ENCODE measurements at regions not wholly inside any gene's neighbourhood (a gene's known extent, or its start where the extent isn't known, plus 50 kb on each side); places are given as distances from the start of the nearest gene placed in this dataset.

DNA sequence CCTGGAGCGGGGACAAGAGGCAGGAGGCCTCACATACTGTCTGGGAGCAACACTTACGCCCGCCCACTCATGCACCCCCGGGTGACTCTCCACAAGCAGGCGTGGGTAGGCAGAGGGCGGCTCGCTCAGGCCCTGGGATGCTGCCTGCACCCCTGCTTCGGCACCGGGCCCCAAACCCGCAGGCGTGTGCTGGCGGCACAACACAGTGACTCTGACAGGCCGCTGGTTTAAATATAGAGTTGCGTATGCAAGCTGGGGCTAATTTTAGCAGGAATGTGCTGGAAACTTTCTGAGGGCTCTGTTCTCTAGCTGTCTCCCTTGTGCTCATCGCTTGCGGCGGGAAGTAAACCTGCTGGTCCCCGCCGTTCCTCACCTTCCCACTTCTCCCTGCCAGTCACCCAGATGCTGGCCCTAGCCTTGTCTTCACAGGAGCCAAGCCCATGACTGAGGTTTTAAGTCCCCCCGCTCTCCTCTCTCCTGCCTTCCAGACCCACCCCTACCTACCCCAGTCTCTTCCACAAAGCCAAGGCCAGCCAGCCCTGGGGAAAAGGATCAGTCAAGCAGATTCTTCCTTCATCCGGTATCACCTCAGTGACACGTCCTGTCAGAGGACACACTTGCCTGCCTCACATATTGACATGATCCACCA lies 94.5 kb upstream of the FOXP4 start:
- no peaks in the 10 kb centered on the region for H4K20me1 ChIP-seq (ENCODE audit: insufficient read depth, low read length)
- H3K4me1 ChIP-seq (ENCODE audit: insufficient read depth, low read length), result peaks cover 4% of the 10 kb centered on the region
- DNase-seq (ENCODE audit: insufficient read length, low spot score, missing footprints), result peak; percentile 83
- no peak overlapping the region for H3K4me3 ChIP-seq (ENCODE audit: insufficient read depth, low read length)
- H3K4me2 ChIP-seq (ENCODE audit: insufficient read depth, low read length), result peak overlapping the region; percentile 43
- H3K27me3 ChIP-seq (ENCODE audit: insufficient read depth, low read length), result peaks cover 30% of the 10 kb centered on the region
- H3K27ac ChIP-seq (ENCODE audit: low read depth, low read length), result no peak overlapping the region
- TF ChIP-seq, protein P1, sequence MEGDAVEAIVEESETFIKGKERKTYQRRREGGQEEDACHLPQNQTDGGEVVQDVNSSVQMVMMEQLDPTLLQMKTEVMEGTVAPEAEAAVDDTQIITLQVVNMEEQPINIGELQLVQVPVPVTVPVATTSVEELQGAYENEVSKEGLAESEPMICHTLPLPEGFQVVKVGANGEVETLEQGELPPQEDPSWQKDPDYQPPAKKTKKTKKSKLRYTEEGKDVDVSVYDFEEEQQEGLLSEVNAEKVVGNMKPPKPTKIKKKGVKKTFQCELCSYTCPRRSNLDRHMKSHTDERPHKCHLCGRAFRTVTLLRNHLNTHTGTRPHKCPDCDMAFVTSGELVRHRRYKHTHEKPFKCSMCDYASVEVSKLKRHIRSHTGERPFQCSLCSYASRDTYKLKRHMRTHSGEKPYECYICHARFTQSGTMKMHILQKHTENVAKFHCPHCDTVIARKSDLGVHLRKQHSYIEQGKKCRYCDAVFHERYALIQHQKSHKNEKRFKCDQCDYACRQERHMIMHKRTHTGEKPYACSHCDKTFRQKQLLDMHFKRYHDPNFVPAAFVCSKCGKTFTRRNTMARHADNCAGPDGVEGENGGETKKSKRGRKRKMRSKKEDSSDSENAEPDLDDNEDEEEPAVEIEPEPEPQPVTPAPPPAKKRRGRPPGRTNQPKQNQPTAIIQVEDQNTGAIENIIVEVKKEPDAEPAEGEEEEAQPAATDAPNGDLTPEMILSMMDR (IDR thresholded peaks at IDR 0.05; ENCODE audit: extremely low read depth, low read depth, low read length), result no peak
- no peaks in the 10 kb centered on the region for H3K36me3 ChIP-seq (ENCODE audit: insufficient read depth, low read length)
- H3K9me3 ChIP-seq (ENCODE audit: low read depth, low read length), result no peaks in the 10 kb centered on the region
- peak overlapping the region; percentile 25 for H2AFZ ChIP-seq (ENCODE audit: low read length)
- H3K79me2 ChIP-seq (ENCODE audit: insufficient read depth, low read length), result no peaks in the 10 kb centered on the region

DNA sequence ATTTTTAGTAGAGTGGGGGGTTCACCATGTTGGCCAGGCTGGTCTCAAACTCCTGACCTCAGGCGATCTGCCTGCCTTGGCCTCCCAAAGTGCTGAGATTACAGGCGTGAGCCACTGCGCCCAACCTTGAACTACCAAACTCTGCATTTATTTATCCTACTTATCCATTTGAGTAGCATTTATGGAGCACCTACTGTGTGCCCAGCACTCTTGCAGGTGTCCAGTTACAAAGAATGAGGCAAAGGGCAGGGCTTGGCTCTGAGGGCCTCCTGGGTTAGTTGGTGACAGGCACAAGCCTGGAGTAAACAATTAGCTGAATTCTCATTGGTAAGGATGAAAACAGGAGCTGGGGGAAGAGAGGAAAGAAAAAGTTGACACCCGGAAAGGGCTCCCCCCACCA lies 93.4 kb upstream of the FOXP4 start:
- DNase-seq (ENCODE audit: insufficient read length, low spot score, missing footprints), result peak; percentile 13
- Histone ChIP-seq H3K4me2 (ENCODE audit: insufficient read depth, low read length) (no peak overlapping the region), H3K79me2 (ENCODE audit: insufficient read depth, low read length) (no peaks in the 10 kb centered on the region), H2AFZ (ENCODE audit: low read length) (no peak overlapping the region), H3K27me3 (ENCODE audit: insufficient read depth, low read length) (peaks cover 32% of the 10 kb centered on the region), H4K20me1 (ENCODE audit: insufficient read depth, low read length) (no peaks in the 10 kb centered on the region), H3K36me3 (ENCODE audit: insufficient read depth, low read length) (no peaks in the 10 kb centered on the region), H3K4me3 (ENCODE audit: insufficient read depth, low read length) (no peak overlapping the region), H3K4me1 (ENCODE audit: insufficient read depth, low read length) (peaks cover 4% of the 10 kb centered on the region), H3K27ac (ENCODE audit: low read depth, low read length) (no peak overlapping the region), H3K9me3 (ENCODE audit: low read depth, low read length) (no peaks in the 10 kb centered on the region)
- TF ChIP-seq, protein P1 (IDR thresholded peaks at IDR 0.05; ENCODE audit: extremely low read depth, low read depth, low read length), result no peak

DNA sequence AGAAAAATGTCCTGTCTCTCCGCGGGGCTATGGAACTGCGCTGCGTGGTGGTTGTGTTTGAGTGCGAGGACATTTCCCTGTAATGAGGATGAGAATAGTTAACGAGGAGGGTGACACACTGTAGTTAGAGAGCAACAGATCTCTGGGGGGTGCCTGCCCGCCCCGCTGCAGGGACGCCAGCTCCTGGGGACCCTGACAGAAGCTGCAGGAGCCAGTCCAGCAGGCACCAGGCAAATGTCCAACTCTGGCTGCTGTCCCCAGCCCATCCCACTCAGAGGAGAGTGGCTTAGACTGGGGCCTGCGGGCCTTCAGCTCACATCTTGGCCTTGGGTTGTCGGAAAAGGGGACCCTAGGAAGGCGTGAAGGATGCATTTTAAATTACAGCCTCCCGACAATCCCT lies 92.9 kb upstream of the FOXP4 start:
- H3K27me3 ChIP-seq (ENCODE audit: insufficient read depth, low read length), result peaks cover 35% of the 10 kb centered on the region
- TF ChIP-seq, protein P1 (IDR thresholded peaks at IDR 0.05; ENCODE audit: extremely low read depth, low read depth, low read length), result no peak
- H3K4me1 ChIP-seq (ENCODE audit: insufficient read depth, low read length), result peaks cover 4% of the 10 kb centered on the region
- no peak overlapping the region for H3K4me3 ChIP-seq (ENCODE audit: insufficient read depth, low read length)
- no peaks in the 10 kb centered on the region for H3K79me2 ChIP-seq (ENCODE audit: insufficient read depth, low read length)
- H3K9me3 ChIP-seq (ENCODE audit: low read depth, low read length), result no peaks in the 10 kb centered on the region
- no peak overlapping the region for H3K4me2 ChIP-seq (ENCODE audit: insufficient read depth, low read length)
- no peaks in the 10 kb centered on the region for H4K20me1 ChIP-seq (ENCODE audit: insufficient read depth, low read length)
- H2AFZ ChIP-seq (ENCODE audit: low read length), result no peak overlapping the region
- DNase-seq (ENCODE audit: insufficient read length, low spot score, missing footprints), result peak; percentile 11
- H3K36me3 ChIP-seq (ENCODE audit: insufficient read depth, low read length), result no peaks in the 10 kb centered on the region
- no peak overlapping the region for H3K27ac ChIP-seq (ENCODE audit: low read depth, low read length)

DNA sequence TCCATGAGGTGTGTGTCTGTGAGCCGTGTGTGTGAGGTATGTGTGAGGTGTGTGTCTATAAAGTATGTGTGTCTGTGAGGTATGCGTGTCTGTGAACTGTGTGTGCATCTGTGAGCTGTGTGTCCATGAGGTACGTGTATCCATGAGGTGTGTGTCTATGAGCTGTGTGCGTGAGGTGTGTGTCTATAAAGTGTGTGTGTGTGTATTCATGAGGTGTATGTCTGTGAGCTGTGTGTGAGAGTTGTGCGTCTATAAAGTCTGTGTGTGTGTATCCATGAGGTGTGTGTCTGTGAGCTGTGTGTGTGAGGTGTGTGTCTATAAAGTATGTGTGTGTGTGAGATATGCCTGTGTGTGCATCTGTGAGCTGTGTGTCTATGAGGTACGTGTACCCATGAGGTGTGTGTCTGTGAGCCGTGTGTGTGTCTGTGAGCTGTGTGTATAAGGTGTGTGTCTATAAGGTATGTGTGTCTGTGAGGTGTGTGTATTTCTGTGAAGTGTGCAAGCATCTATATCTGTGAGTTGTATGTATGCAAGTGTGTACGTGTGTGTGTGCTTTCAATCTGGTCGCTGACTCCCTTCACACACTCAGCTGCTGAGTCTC lies 91.9 kb upstream of the FOXP4 start:
- Histone ChIP-seq H3K4me3 (ENCODE audit: insufficient read depth, low read length) (no peak overlapping the region), H3K27me3 (ENCODE audit: insufficient read depth, low read length) (peaks cover 35% of the 10 kb centered on the region)

More for the DNA sequence above, 91.9 kb upstream of the FOXP4 start:
- Histone ChIP-seq H3K27ac (ENCODE audit: low read depth, low read length) (no peak overlapping the region), H3K4me2 (ENCODE audit: insufficient read depth, low read length) (no peak overlapping the region), H3K9me3 (ENCODE audit: low read depth, low read length) (no peaks in the 10 kb centered on the region), H3K4me1 (ENCODE audit: insufficient read depth, low read length) (peaks cover 4% of the 10 kb centered on the region), H3K36me3 (ENCODE audit: insufficient read depth, low read length) (no peaks in the 10 kb centered on the region), H4K20me1 (ENCODE audit: insufficient read depth, low read length) (no peaks in the 10 kb centered on the region), H2AFZ (ENCODE audit: low read length) (no peak overlapping the region), H3K79me2 (ENCODE audit: insufficient read depth, low read length) (no peaks in the 10 kb centered on the region)
- TF ChIP-seq, protein P1 (IDR thresholded peaks at IDR 0.05; ENCODE audit: extremely low read depth, low read depth, low read length), result no peak
- peak; percentile 22 for DNase-seq (ENCODE audit: insufficient read length, low spot score, missing footprints)

Data from osteoblast (primary cell).